HG02623 (cell line): ENCODE measurements at regions not wholly inside any gene's neighbourhood (a gene's known extent, or its start where the extent isn't known, plus 50 kb on each side); places are given as distances from the start of the nearest gene placed in this dataset.

Experiments
- ATAC-seq: cut with Tn5 transposase; IDR thresholded peaks from one replicate; pipeline ENCODE4 v1.9.1; 2021; ENCODE audit warnings: moderate library complexity; ENCODE audit not compliant: unreplicated experiment

GRCh38 chr9:31608881-31609280 is 775.6 kb upstream of the ACO1 start:
- no peak for ATAC-seq

DNA sequence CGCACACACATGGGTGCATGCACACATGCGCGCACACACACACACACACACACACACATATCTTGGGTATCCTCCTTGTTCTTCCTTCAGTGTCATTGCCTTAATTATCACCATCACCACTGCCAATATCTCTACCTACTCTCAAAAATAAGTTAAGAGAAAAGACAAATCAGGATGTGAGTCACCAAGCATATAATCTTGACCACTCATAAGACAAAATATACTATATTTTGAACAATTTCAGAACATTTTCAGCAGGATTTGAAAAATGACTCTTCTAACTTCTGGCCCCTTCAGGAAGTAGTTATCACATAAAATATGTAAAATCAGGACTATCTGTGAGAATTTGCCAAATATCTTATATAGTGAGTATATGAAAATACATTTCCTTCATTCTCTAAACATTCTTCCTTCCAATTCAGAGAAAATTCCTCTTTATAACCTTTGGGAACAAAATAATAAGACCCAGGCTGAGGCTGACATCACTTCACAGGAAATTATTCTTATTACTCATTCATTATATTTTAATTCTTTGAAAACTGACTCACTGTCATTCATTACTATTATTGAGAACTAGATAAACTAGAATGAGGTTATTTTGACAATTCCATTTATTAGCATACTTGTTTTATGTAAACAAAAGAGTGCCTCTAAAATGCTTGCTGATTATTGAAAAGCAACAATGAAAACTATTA is 772.0 kb upstream of the ACO1 start:
- ATAC-seq = no peak

- ATAC-seq = no peak
Measured at GRCh38 chr9:31615966-31616365, 768.5 kb upstream of the ACO1 start.

GRCh38 chr9:31623511-31623910 is 760.9 kb upstream of the ACO1 start:
- ATAC-seq = no peak

GRCh38 chr9:31629292-31629691 is 755.2 kb upstream of the ACO1 start:
- no peak for ATAC-seq

DNA sequence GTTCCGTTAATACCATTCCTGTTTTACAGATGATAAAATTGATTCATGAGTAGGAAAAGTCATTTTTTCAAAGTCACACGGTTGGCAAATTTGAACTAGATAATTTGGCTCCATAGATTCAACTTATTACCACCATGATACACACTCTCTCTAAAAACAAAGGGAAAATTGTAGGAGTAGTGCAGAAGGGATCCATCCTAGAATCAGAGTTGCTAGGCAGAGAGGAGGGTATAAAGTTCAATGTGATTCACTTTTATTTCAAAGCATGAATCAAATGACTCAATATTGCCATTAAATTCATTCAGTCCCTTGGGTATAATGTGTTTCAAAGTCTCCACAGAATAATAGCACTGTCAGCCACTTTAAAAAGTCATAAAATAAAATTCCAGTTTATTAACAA is 747.2 kb upstream of the ACO1 start:
- no peak for ATAC-seq

DNA sequence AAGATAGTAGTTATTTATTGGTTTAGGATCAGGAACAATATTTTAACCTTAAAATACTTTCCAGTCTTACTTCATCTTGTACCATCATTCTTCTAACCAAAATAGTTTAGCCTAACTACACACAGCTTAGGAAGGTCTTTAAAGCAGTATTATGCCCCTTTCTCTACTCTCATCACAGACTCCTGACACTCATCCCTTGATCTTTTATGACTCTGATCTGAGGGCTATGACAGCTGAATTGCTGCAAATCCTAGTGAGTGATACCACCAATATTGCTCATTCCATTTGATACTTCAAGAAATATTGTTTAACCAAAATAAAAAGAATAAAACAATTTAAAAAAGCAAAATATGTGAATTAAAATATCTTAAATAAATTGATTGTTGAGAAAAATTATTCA is 746.6 kb upstream of the ACO1 start:
- ATAC-seq = no peak

DNA sequence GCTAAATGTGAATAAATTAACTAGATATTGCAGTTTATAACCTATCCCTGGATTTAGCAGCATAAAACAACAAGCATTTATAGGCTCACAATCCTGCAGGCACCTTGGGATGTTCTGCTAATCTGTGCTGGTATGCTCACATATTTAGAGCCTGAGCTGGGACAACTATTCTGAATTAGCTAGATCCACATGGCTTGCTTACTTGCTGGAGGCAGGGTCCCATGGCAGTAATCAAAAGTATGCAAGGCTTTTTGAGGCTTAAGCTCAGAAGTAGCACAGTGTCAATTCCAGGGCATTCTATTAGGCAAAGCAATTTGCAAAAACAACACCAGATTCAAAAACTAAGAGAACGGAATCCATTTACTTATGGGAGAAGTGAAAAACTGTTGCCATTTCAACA is 745.0 kb upstream of the ACO1 start:
- no peak for ATAC-seq

DNA sequence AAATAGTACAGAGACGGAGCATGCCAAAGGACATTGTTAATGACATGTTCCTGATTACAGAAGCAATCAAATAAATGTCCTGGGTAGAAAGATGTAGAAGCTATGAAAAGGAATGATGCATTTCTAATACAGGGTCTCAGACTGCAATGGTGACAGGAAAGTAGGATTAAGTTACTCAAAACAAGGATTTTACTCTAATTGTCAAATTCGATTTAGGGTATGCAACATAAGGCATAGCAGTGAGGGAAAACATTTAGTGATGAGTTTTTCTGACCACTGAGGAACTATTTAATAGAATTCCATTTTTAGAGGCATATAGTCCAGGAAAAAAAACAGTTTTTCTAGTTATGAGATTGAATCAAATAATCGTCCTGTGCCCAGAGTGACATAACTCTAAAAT is 715.1 kb upstream of the ACO1 start:
- no peak for ATAC-seq

DNA sequence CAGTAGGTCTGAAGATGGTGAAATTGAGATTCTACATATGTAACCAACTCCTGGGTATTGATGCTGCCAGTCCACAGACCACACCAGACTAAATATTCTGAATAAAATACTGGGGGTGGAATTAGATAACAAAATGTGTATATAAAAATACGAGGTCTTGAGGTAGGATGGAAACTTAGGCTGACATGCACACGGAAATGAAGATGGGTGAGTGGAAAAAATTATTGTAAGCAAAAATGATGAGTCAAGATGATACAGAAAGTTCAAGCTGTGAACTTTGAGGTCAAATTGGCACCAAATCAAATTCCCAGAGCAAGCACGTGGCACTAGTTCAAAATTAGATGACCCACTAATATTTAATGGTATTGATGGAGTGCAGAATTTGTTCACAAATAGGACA is 713.4 kb upstream of the ACO1 start:
- no peak for ATAC-seq

- no peak for ATAC-seq
Measured at GRCh38 chr9:31674264-31674663, 710.2 kb upstream of the ACO1 start.

- ATAC-seq = no peak
Measured at GRCh38 chr9:31677415-31677814, 707.0 kb upstream of the ACO1 start.

GRCh38 chr9:31677877-31678276 is 706.6 kb upstream of the ACO1 start:
- no peak for ATAC-seq

- no peak for ATAC-seq
Measured at GRCh38 chr9:31683116-31683515, 701.3 kb upstream of the ACO1 start.

GRCh38 chr9:31697956-31698355 is 686.5 kb upstream of the ACO1 start:
- ATAC-seq = no peak

DNA sequence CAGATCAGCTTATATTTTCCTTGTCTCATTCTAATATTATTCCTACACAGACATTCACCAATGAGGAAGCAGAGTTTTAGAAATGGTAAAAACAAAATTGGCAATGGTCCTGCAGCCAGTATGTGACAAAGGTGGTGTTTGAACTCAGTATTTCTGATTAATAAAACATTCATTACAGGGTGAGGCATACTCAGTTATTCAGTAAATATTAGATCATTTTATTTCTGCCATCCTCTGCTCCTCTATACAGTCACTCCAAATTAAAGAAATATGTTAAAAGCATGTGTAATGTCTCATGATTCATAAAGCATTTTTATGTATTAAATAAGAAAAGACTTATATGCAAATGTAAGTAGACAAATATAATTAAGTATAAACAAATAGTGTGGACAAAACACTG is 684.6 kb upstream of the ACO1 start:
- ATAC-seq = no peak

DNA sequence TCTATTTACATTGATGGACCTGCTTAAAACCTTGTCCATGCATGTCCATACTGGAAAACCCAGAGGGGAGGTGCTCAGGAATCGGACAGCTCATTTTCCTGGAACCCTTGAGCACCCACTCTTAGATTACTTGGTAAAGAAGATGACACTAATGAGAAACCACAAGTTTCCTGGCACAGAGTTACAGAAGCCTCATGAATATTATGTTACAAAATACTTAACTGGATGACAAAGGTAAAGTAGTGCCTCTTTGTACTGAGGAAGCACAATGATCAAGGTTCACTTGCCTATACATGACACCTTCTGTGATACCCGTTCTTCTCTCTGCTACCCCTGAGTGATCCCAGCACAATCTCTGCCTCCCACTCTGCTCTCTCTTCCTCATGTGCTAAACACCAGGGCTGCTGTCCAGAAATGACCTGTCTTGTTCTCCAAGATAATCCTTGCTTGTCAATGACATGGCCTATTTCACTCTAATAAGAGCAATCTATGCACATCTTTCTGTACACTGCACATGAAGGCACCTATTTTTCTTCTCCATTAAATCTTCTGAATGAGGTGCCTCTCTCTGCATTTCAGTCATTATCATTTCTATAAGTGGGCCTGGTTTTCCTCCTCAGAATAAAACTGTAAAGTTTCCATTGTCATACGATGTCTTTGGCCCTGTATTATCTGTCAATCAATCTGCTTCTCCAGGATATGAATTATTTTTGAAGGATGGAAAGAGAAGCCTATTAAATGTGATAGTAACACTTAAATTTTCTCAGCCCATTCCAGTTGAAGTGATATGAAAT is 684.0 kb upstream of the ACO1 start:
- no peak for ATAC-seq

DNA sequence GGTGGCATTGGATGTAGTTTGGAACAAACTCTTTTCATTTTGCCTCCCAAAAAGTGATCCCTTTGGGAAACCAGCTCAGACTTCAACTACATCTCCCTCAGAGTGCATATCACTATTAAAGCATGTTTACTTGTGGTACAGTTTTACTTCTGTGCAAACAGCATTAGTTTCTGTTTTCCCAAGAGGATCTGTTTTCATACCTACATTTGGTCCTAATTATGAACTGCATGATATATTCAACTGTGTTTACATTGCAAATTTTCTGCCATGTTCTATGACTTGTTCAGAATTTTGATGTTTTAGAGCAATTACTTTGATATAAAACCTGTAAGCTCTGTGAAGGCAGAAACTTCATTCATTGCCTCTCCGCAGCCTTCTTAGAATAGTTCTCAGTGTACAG is 681.5 kb upstream of the ACO1 start:
- ATAC-seq = no peak

GRCh38 chr9:31715250-31715649 is 669.2 kb upstream of the ACO1 start:
- no peak for ATAC-seq

DNA sequence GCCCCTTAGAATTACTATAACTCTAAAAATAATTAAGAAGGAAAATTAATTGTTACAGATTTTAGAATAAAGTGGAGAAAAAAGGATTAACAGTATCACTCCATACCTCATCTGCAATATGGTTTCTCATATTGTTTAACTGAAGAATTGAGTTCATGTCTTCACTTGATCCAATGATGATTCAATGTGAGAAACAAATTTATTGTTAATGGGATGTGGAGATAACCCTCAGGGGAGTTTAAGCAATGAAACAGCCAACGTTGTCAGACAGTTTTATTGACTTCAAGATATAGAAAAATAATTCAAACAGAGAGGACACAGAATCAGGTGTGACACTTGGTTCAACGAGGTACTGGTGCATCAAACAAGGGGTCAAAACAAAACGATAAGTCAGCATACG is 665.2 kb upstream of the ACO1 start:
- no peak for ATAC-seq

DNA sequence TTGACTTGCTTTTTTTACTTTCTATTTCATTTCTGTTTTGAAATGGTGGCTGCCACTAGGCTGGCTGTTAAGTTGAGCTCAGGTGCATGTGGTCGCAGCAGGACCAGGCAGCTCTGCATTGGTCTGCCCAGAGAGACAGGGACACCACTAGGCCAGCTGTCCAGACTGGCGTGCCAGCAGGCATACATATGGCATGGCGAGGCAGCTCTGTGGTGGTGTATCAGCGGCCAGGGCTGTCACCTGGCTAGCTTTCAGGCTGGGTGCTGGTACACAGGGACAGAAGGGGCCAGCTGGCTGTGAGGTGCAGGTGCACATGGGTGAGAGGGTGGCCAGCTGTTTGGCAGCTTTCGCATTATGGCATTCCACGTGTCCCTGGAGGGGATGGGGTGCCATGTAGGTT is 654.0 kb upstream of the ACO1 start:
- no peak for ATAC-seq

GRCh38 chr9:31733166-31733565 is 651.3 kb upstream of the ACO1 start:
- no peak for ATAC-seq
